ENCODE measurements at regions not wholly inside any gene's neighbourhood (a gene's known extent, or its start where the extent isn't known, plus 50 kb on each side); places are given as distances from the start of the nearest gene placed in this dataset.

DNA sequence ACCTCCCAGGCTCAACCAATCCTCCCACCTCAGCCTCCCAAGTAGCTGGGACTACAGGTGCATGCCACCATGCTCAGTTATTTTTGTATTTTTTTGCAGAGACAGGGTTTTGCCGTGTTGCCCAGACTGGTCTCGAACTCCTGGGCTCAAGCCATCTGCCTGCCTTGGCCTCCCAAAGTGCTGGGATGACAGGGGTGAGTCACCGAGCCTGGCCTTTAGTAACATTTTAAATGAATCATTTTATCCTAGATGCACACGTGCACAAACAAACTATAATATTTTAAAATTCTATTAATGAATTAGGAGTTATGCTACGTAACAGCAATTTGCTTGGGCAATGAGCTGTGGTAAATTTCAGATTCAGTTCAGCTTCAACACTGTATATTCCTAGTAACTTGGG lies 862.5 kb upstream of the ID2 start:
- DNase-seq (ENCODE audit: low spot score) (no peak), ATAC-seq (ENCODE audit: insufficient number of reproducible peaks, low FRiP score, low read depth) (no peak)
- no peaks in the 10 kb centered on the region for H3K4me1 ChIP-seq (ENCODE audit: control insufficient read depth in 1 of 2, low read depth in 2 of 2)
- no peaks in the 10 kb centered on the region for H3K27me3 ChIP-seq (replicated peaks; ENCODE audit: insufficient read depth)
- no peaks in the 10 kb centered on the region for H3K9me3 ChIP-seq
- TF ChIP-seq, protein P1, sequence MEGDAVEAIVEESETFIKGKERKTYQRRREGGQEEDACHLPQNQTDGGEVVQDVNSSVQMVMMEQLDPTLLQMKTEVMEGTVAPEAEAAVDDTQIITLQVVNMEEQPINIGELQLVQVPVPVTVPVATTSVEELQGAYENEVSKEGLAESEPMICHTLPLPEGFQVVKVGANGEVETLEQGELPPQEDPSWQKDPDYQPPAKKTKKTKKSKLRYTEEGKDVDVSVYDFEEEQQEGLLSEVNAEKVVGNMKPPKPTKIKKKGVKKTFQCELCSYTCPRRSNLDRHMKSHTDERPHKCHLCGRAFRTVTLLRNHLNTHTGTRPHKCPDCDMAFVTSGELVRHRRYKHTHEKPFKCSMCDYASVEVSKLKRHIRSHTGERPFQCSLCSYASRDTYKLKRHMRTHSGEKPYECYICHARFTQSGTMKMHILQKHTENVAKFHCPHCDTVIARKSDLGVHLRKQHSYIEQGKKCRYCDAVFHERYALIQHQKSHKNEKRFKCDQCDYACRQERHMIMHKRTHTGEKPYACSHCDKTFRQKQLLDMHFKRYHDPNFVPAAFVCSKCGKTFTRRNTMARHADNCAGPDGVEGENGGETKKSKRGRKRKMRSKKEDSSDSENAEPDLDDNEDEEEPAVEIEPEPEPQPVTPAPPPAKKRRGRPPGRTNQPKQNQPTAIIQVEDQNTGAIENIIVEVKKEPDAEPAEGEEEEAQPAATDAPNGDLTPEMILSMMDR (IDR thresholded peaks at IDR 0.05), result no peak
- H3K27ac ChIP-seq, result no peak overlapping the region
- no peak overlapping the region for H3K4me3 ChIP-seq
- no peaks in the 10 kb centered on the region for H3K36me3 ChIP-seq

DNA sequence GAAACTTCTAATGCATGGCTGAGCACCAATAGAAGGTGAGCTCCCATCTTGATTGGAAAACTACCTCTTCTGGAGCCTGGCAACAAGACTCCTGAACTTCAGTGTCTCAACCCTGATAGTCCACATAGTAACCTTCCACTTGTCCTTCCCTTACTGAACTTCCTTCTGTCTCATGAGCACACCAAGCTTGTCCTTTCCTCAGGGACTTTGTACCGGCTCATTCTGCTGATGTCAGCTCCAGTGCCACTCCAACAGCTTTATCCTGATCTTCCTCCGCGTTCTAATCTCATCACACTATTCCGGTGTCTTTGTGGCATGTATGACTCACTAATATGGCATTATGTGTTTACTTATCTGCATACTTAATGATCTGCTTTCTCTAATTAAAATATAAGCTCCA lies 862.0 kb upstream of the ID2 start:
- Histone ChIP-seq H3K36me3 (no peaks in the 10 kb centered on the region), H3K9me3 (no peaks in the 10 kb centered on the region), H3K4me3 (no peak overlapping the region), H3K27ac (no peak overlapping the region), H3K27me3 (replicated peaks; ENCODE audit: insufficient read depth) (no peaks in the 10 kb centered on the region), H3K4me1 (ENCODE audit: control insufficient read depth in 1 of 2, low read depth in 2 of 2) (no peaks in the 10 kb centered on the region)
- TF ChIP-seq, protein P1 (IDR thresholded peaks at IDR 0.05), result no peak
- DNase-seq (ENCODE audit: low spot score) (no peak), ATAC-seq (ENCODE audit: insufficient number of reproducible peaks, low FRiP score, low read depth) (no peak)

DNA sequence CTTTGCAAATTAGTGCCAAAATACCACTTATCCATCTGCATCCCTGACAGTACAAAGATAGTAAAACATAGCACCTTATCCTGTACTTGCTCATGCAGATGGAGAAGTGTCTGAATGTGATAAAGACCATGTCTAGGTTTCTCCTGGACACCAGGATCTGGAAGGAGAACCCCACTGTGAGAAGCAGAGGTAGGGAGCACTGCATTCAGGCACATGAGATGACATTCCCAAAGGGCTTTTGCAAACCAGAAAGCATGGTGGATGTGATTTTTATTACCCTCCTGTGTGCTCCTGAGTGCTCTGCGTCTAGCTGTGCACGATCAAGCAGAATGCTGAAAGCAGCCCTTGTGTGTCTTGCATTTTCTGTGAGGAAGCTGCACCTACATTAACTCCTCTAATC lies 857.6 kb upstream of the ID2 start:
- TF ChIP-seq, protein P1 (IDR thresholded peaks at IDR 0.05), result no peak
- ATAC-seq (ENCODE audit: insufficient number of reproducible peaks, low FRiP score, low read depth), result no peak
- DNase-seq (ENCODE audit: low spot score), result no peak

DNA sequence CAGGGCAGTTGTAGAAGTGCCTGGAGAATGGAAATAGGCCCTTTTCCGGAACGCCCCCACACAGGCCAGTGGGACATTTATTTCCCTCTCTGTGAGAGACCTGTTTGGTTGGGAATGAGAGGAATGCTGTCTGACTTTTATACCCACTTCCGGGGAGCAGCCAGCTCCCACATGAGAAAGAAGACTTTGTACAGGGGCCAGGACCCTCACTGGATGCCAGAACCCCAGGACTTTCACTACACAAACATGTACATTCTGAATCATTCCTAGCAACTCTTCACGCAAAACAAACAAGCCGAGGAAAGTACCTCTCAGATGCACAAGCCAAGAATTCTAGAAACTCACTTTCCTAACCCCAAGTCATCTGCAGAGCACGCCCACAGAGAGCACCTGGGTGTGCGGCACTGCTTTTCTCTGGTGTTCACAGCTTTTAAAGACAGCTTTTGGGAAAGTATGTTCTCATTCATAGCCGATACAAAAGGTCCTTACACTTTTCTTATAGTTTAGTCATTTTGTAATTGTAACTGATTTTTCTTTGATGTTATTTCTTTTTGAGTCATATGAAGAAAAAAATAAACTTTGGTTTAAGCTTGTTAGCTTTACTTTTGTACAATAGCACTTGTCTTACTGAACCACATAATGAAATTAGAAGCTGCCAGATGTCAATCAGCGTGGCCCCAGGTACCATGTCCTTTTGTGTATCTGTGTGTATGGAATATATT lies 856.1 kb upstream of the ID2 start:
- DNase-seq (ENCODE audit: low spot score), result no peak
- ATAC-seq (ENCODE audit: insufficient number of reproducible peaks, low FRiP score, low read depth), result no peak
- no peaks in the 10 kb centered on the region for H3K36me3 ChIP-seq
- peaks cover 0 to 6% of the 10 kb centered on the region in 2 donors for H3K4me1 ChIP-seq (ENCODE audit: control insufficient read depth in 1 of 2, low read depth in 2 of 2)
- H3K27ac ChIP-seq, result no peak overlapping the region
- TF ChIP-seq, protein P1 (IDR thresholded peaks at IDR 0.05), result no peak
- H3K9me3 ChIP-seq, result no peaks in the 10 kb centered on the region
- H3K4me3 ChIP-seq, result no peak overlapping the region
- no peaks in the 10 kb centered on the region for H3K27me3 ChIP-seq (replicated peaks; ENCODE audit: insufficient read depth)

More for the DNA sequence above, 857.6 kb upstream of the ID2 start:
- no peaks in the 10 kb centered on the region for H3K36me3 ChIP-seq
- H3K4me1 ChIP-seq (ENCODE audit: control insufficient read depth in 1 of 2, low read depth in 2 of 2), result peaks cover 0 to 6% of the 10 kb centered on the region in 2 donors
- no peaks in the 10 kb centered on the region for H3K27me3 ChIP-seq (replicated peaks; ENCODE audit: insufficient read depth)
- H3K9me3 ChIP-seq, result no peaks in the 10 kb centered on the region
- no peak overlapping the region for H3K4me3 ChIP-seq
- no peak overlapping the region for H3K27ac ChIP-seq

DNA sequence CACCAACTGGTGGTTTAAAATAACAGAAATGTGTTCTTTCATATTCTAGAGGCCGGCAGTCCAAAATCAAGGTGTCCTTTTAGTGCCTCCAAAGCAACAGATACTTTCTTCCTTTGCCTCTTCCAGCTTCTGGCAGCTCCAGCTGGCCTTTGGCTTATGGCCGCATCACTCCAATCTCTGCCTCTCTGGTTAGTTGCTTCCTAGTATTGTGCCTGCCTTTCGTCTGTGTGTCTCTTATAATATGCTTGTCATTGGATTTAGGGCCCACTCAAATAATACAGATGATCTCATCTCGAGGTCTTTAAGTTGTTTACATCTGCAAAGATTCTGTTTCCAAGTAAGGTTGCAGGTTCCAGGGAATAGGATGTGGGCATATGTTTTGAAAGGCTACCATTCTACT lies 855.2 kb upstream of the ID2 start:
- Histone ChIP-seq H3K4me3 (no peak overlapping the region), H3K27me3 (replicated peaks; ENCODE audit: insufficient read depth) (no peaks in the 10 kb centered on the region), H3K4me1 (ENCODE audit: control insufficient read depth in 1 of 2, low read depth in 2 of 2) (peaks cover 0 to 6% of the 10 kb centered on the region in 2 donors), H3K9me3 (no peaks in the 10 kb centered on the region), H3K36me3 (no peaks in the 10 kb centered on the region), H3K27ac (no peak overlapping the region)
- TF ChIP-seq, protein P1 (IDR thresholded peaks at IDR 0.05), result no peak
- DNase-seq (ENCODE audit: low spot score), result no peak
- no peak for ATAC-seq (ENCODE audit: insufficient number of reproducible peaks, low FRiP score, low read depth)

Data from thoracic aorta (tissue), 2 donors.